CD4-positive, alpha-beta T cell (primary cell): ENCODE measurements at regions not wholly inside any gene's neighbourhood (a gene's known extent, or its start where the extent isn't known, plus 50 kb on each side); places are given as distances from the start of the nearest gene placed in this dataset.

Experiments used
- ATAC-seq: fragments of 200-7000 bp; cut with Tn5 transposase; one replicate; pipeline ENCODE4 v1.10.0; 2022; ENCODE audit warnings: mild to moderate bottlenecking; ENCODE audit not compliant: poor library complexity
- CTCF ChIA-PET: fragments of 350-600 bp; sonication (Branson Sonifier 250); formaldehyde crosslinking; loops from one replicate; lab custom pipeline; 2021; ENCODE audit warnings: antibody characterized with exemption, inconsistent platforms; lab: Charles Lee
- POLR2A ChIA-PET: fragments of 350-600 bp; sonication (Branson Sonifier 250); formaldehyde crosslinking; loops from one replicate; lab custom pipeline; 2021; ENCODE audit warnings: antibody characterized with exemption, inconsistent platforms; lab: Charles Lee
- DNase-seq, 14 experiments: peaks; one replicate each; pipeline ENCODE4 v3.0.0-alpha.2; 2013 to 2020; ENCODE audit warnings: mixed read lengths in 2 of 14
- H3K27ac ChIP-seq, 2 donors: one replicate each; pipeline versions ENCODE4 v1.5.1 to v1.7.0; 2013; ENCODE audit warnings: low read length in 2 of 2, low read depth in 1 of 2, mild to moderate bottlenecking in 1 of 2
- H3K27me3 ChIP-seq, 2 experiments: 1 replicate in 1 of 2; 2 replicates in 1 of 2; pipeline versions ENCODE4 v1.6.1 to v1.7.0; 2013; ENCODE audit warnings: low read length in 2 of 2, control low read depth in 1 of 2, mild to moderate bottlenecking in 1 of 2, moderate library complexity in 1 of 2; ENCODE audit not compliant: insufficient read depth in 2 of 2, control insufficient read depth in 1 of 2
- H3K36me3 ChIP-seq: one replicate; pipeline ENCODE4 v1.6.1; 2013; ENCODE audit warnings: low read length, control low read depth; ENCODE audit not compliant: insufficient read depth
- H3K4me1 ChIP-seq: one replicate; pipeline ENCODE4 v1.6.1; 2013; ENCODE audit warnings: low read length, control low read depth; ENCODE audit not compliant: insufficient read depth
- H3K4me3 ChIP-seq: one replicate; pipeline ENCODE4 v1.5.1; 2013; ENCODE audit warnings: mild to moderate bottlenecking, low read length, moderate library complexity
- H3K9me3 ChIP-seq, 2 experiments: 1 replicate in 1 of 2; 2 replicates in 1 of 2; pipeline versions ENCODE4 v1.6.1 to v1.7.0; 2013; ENCODE audit warnings: low read length in 2 of 2, mild to moderate bottlenecking in 2 of 2, control low read depth in 1 of 2, moderate library complexity in 1 of 2; ENCODE audit not compliant: control insufficient read depth in 1 of 2, insufficient read depth in 1 of 2
- H3K27ac Mint-ChIP-seq: one replicate; pipeline ENCODE4 v1.8.0; 2020; ENCODE audit warnings: mixed read lengths
- H3K27me3 Mint-ChIP-seq: one replicate; pipeline ENCODE4 v1.8.0; 2021; ENCODE audit warnings: mixed read lengths
- H3K36me3 Mint-ChIP-seq: one replicate; pipeline ENCODE4 v1.8.0; 2021; ENCODE audit warnings: low read depth, mixed read lengths
- H3K4me1 Mint-ChIP-seq: one replicate; pipeline ENCODE4 v1.8.0; 2021; ENCODE audit warnings: low read depth, mixed read lengths
- H3K4me3 Mint-ChIP-seq: one replicate; pipeline ENCODE4 v1.8.0; 2020; ENCODE audit warnings: mild to moderate bottlenecking, mixed read lengths
- H3K9me3 Mint-ChIP-seq: one replicate; pipeline ENCODE4 v1.8.0; 2020; ENCODE audit warnings: mixed read lengths
- CTCF ChIP-seq: fragments of 200-600 bp; IDR thresholded peaks from one replicate; pipeline ENCODE4 v1.8.0; 2022; ENCODE audit warnings: antibody characterized with exemption, mild to moderate bottlenecking
- intact Hi-C, 2 experiments: fragments of 100-400 bp; cut with DNase I in 1 of 2; cut with micrococcal nuclease in 1 of 2; formaldehyde crosslinking; loops; one replicate each; pipeline versions ENCODE4 v1.15.1 to v1.9.0; 2023 to 2025; cut with DNase I, micrococcal nuclease

GRCh38 chr12:42758806-42759205, 169.3 kb upstream of the PRICKLE1 start:
- H3K4me3 ChIP-seq: no peak overlapping the region
- no peaks in the 10 kb centered on the region for H3K9me3 ChIP-seq
- H3K36me3 ChIP-seq: no peaks in the 10 kb centered on the region
- no peak for DNase-seq
- Mint-ChIP-seq H3K4me3 (no peak overlapping the region), H3K4me1 (no peaks in the 10 kb centered on the region), H3K27me3 (no peaks in the 10 kb centered on the region), H3K27ac (no peak overlapping the region), H3K36me3 (no peaks in the 10 kb centered on the region), H3K9me3 (peaks cover under 1% of the 10 kb centered on the region)
- no peaks in the 10 kb centered on the region for H3K27me3 ChIP-seq
- no peak for ATAC-seq
- ChIA-PET CTCF (no interaction called here), POLR2A (no interaction called here)
- H3K4me1 ChIP-seq: no peaks in the 10 kb centered on the region
- intact Hi-C loops: no loop called here
- TF ChIP-seq CTCF: no peak
- no peak overlapping the region for H3K27ac ChIP-seq

GRCh38 chr12:42757624-42758119, 168.1 kb upstream of the PRICKLE1 start:
- Histone ChIP-seq H3K27ac (no peak overlapping the region), H3K9me3 (no peaks in the 10 kb centered on the region), H3K27me3 (no peaks in the 10 kb centered on the region), H3K36me3 (no peaks in the 10 kb centered on the region), H3K4me3 (no peak overlapping the region), H3K4me1 (no peaks in the 10 kb centered on the region)
- CTCF ChIA-PET: interaction anchor here (0.6 kb wide), 1 partner anchor 119 kb away, joined by 4 read pairs; no protein-coding TSS in a partner anchor
- intact Hi-C loops: no loop called here
- H3K9me3 Mint-ChIP-seq: no peaks in the 10 kb centered on the region
- no peaks in the 10 kb centered on the region for H3K36me3 Mint-ChIP-seq
- TF ChIP-seq CTCF: no peak
- H3K4me3 Mint-ChIP-seq: no peak overlapping the region
- ATAC-seq: no peak
- H3K27me3 Mint-ChIP-seq: no peaks in the 10 kb centered on the region
- H3K4me1 Mint-ChIP-seq: no peaks in the 10 kb centered on the region
- H3K27ac Mint-ChIP-seq: no peak overlapping the region
- POLR2A ChIA-PET: no interaction called here
- DNase-seq: no peak

DNA sequence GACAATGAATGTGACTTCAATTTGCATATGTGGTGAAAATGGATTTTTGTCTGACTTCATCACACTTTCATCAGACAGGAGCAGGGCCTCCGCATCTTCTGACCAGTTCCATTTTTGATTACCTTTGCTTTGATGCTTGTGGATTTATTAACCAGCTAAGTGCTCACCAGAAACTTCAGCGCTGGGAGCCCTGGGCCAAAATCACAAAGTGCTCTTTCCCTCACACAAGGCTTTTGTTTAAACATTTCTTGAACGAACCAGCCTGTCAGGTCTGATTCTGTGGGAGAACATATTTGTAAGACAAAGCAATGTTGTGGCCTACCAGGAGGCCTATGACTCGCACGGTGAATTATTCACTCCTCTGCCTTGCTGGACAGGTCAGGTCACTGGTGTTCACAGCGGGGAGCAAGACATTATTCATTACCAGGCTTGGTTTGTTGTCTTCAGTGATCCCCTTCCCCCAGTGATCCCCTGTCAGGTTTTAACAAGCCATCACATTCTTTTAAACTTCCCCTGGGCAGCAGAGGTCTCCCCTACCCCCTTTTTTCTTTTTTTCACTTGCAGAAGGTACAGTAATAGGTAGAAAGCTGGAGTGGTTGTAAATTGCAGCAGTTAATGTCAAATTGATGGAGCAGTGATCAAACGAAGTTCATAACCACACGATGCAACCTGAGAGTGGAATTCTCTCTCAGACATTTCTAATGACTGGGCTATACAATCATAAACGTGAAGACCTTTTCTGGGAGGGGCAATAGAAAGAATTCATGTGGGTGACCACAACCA, 167.5 kb upstream of the PRICKLE1 start:
- no peaks in the 10 kb centered on the region for H3K4me1 ChIP-seq
- no peak overlapping the region for H3K4me3 ChIP-seq
- DNase-seq: no peak
- no peak overlapping the region for H3K4me3 Mint-ChIP-seq
- intact Hi-C loops: no loop called here
- ChIA-PET POLR2A (no interaction called here), CTCF (interaction anchor here (0.6 kb wide), 1 partner anchor 118 kb away, joined by 4 read pairs; no protein-coding TSS in a partner anchor)
- ATAC-seq: no peak
- H3K36me3 ChIP-seq: no peaks in the 10 kb centered on the region
- no peaks in the 10 kb centered on the region for H3K27me3 Mint-ChIP-seq
- TF ChIP-seq CTCF: no peak
- no peaks in the 10 kb centered on the region for H3K4me1 Mint-ChIP-seq
- H3K27ac ChIP-seq: no peak overlapping the region
- H3K27ac Mint-ChIP-seq: no peak overlapping the region
- H3K27me3 ChIP-seq: no peaks in the 10 kb centered on the region
- H3K9me3 ChIP-seq: no peaks in the 10 kb centered on the region
- H3K9me3 Mint-ChIP-seq: no peaks in the 10 kb centered on the region
- no peaks in the 10 kb centered on the region for H3K36me3 Mint-ChIP-seq
